ENCODE measurements at regions not wholly inside any gene's neighbourhood (a gene's known extent, or its start where the extent isn't known, plus 50 kb on each side); places are given as distances from the start of the nearest gene placed in this dataset.
A peak's percentile ranks its signal among the peaks of the same experiment; 100 is the strongest.

DNA sequence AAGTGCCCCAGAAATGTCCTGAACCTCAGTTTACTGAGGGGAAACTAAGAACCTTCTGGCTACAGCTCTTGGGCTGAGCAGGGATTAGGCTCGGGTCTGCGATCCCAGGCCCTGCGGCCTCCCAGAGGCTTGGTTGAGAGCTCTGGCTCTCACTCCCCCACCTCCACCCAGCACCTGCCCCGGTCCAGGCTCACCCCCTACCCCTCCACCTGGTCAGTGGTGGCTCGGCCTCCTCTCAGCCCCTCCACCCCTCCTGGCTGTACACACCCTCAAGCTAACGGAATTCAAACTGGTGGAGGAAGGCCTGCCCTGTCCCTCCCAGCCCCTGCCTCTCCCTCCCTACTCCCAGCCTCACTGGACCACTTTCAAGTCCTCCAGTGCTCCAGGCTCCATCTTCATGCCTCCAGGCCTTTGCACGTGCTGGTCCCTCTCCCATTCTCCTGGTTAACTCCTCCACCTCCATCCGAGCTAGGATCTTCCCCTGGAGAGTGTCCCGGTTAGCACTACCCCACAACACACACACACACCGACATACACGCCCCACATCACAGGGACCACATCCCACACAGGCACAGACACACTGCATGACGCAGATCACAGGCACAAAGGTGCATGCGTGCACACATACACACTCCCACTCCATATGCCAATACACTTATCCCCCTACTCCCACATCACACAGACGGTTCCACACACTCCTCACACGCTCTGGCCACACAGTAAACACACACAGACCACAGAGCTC, 130.9 kb downstream of the C9orf50 start (continued):
- peak; percentile 91 for TF ChIP-seq ZNF600 (tag by site-specific recombination; IDR thresholded peaks at IDR 0.05)
- no peak for TF ChIP-seq ZNF350 (tag by site-specific recombination; IDR thresholded peaks at IDR 0.05)
- TF ChIP-seq ZNF596 (tag by site-specific recombination; IDR thresholded peaks at IDR 0.05) = no peak
- no peak for TF ChIP-seq ZNF202 (tag by site-specific recombination; IDR thresholded peaks at IDR 0.05; ENCODE audit: borderline replicate concordance)
- no peak; the same call in 1 of the 2 replicates for TF ChIP-seq ZBTB8A (tag by site-specific recombination; IDR thresholded peaks at IDR 0.05)
- TF ChIP-seq ZNF639 (tag by site-specific recombination; IDR thresholded peaks at IDR 0.05) = peak; percentile 53; the same call in 1 of the 2 replicates
- no peak for TF ChIP-seq YY1 (tag by site-specific recombination; IDR thresholded peaks at IDR 0.05)
- TF ChIP-seq KLF9 (tag by site-specific recombination; IDR thresholded peaks at IDR 0.05; ENCODE audit: low read depth) = no peak
- TF ChIP-seq, protein P1, sequence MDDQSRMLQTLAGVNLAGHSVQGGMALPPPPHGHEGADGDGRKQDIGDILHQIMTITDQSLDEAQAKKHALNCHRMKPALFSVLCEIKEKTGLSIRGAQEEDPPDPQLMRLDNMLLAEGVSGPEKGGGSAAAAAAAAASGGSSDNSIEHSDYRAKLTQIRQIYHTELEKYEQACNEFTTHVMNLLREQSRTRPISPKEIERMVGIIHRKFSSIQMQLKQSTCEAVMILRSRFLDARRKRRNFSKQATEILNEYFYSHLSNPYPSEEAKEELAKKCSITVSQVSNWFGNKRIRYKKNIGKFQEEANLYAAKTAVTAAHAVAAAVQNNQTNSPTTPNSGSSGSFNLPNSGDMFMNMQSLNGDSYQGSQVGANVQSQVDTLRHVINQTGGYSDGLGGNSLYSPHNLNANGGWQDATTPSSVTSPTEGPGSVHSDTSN (CRISPR knock-in tag; IDR thresholded peaks at IDR 0.05) = no peak
- no peak for TF ChIP-seq ZNF37A (tag by site-specific recombination; IDR thresholded peaks at IDR 0.05)
- TF ChIP-seq, protein P2, sequence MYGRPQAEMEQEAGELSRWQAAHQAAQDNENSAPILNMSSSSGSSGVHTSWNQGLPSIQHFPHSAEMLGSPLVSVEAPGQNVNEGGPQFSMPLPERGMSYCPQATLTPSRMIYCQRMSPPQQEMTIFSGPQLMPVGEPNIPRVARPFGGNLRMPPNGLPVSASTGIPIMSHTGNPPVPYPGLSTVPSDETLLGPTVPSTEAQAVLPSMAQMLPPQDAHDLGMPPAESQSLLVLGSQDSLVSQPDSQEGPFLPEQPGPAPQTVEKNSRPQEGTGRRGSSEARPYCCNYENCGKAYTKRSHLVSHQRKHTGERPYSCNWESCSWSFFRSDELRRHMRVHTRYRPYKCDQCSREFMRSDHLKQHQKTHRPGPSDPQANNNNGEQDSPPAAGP (tag by site-specific recombination; IDR thresholded peaks at IDR 0.05) = peak; percentile 76; the same call in 1 of the 2 replicates
- peak; percentile 20; the same call in 1 of the 2 replicates for TF ChIP-seq IKZF3 (tag by site-specific recombination; IDR thresholded peaks at IDR 0.05)
- TF ChIP-seq ZNF623 (tag by site-specific recombination; IDR thresholded peaks at IDR 0.05) = peak; percentile 98
- TF ChIP-seq WT1 (tag by site-specific recombination; IDR thresholded peaks at IDR 0.05) = peak; percentile 30; the same call in 1 of the 2 replicates
- TF ChIP-seq ZNF677 (tag by site-specific recombination; IDR thresholded peaks at IDR 0.05) = no peak
- peak; percentile 6; the same call in 1 of the 2 replicates for TF ChIP-seq ZIC2 (tag by site-specific recombination; IDR thresholded peaks at IDR 0.05)
- TF ChIP-seq ZNF398 (tag by site-specific recombination; IDR thresholded peaks at IDR 0.05) = peak; percentile 57; the same call in 1 of the 2 replicates
- TF ChIP-seq ZNF544 (tag by site-specific recombination; IDR thresholded peaks at IDR 0.05) = no peak
- TF ChIP-seq, protein P3, sequence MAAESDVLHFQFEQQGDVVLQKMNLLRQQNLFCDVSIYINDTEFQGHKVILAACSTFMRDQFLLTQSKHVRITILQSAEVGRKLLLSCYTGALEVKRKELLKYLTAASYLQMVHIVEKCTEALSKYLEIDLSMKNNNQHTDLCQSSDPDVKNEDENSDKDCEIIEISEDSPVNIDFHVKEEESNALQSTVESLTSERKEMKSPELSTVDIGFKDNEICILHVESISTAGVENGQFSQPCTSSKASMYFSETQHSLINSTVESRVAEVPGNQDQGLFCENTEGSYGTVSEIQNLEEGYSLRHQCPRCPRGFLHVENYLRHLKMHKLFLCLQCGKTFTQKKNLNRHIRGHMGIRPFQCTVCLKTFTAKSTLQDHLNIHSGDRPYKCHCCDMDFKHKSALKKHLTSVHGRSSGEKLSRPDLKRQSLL (tag by site-specific recombination; IDR thresholded peaks at IDR 0.05) = peak; percentile 21; the same call in 1 of the 2 replicates
- TF ChIP-seq, protein P4, sequence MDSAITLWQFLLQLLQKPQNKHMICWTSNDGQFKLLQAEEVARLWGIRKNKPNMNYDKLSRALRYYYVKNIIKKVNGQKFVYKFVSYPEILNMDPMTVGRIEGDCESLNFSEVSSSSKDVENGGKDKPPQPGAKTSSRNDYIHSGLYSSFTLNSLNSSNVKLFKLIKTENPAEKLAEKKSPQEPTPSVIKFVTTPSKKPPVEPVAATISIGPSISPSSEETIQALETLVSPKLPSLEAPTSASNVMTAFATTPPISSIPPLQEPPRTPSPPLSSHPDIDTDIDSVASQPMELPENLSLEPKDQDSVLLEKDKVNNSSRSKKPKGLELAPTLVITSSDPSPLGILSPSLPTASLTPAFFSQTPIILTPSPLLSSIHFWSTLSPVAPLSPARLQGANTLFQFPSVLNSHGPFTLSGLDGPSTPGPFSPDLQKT (IDR thresholded peaks at IDR 0.05; ENCODE audit: borderline replicate concordance, low read depth, low read length) = no peak
- no peak for TF ChIP-seq ZNF529 (tag by site-specific recombination; IDR thresholded peaks at IDR 0.05; ENCODE audit: insufficient replicate concordance)
- TF ChIP-seq EGR2 (tag by site-specific recombination; IDR thresholded peaks at IDR 0.05; ENCODE audit: low read depth) = peak; percentile 97
- no peak for TF ChIP-seq ZNF776 (tag by site-specific recombination; IDR thresholded peaks at IDR 0.05; ENCODE audit: borderline replicate concordance)
- no peak for TF ChIP-seq ZBTB1 (tag by site-specific recombination; IDR thresholded peaks at IDR 0.05)
- no peak for TF ChIP-seq KLF16 (tag by site-specific recombination; IDR thresholded peaks at IDR 0.05)
- TF ChIP-seq ZFP69B (tag by site-specific recombination; IDR thresholded peaks at IDR 0.05) = 0 out of 2 replicates have a peak, but pooled peaks have one; percentile 58
- TF ChIP-seq, protein P5, sequence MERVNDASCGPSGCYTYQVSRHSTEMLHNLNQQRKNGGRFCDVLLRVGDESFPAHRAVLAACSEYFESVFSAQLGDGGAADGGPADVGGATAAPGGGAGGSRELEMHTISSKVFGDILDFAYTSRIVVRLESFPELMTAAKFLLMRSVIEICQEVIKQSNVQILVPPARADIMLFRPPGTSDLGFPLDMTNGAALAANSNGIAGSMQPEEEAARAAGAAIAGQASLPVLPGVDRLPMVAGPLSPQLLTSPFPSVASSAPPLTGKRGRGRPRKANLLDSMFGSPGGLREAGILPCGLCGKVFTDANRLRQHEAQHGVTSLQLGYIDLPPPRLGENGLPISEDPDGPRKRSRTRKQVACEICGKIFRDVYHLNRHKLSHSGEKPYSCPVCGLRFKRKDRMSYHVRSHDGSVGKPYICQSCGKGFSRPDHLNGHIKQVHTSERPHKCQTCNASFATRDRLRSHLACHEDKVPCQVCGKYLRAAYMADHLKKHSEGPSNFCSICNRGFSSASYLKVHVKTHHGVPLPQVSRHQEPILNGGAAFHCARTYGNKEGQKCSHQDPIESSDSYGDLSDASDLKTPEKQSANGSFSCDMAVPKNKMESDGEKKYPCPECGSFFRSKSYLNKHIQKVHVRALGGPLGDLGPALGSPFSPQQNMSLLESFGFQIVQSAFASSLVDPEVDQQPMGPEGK (tag by site-specific recombination; IDR thresholded peaks at IDR 0.05) = peak; percentile 21; the same call in 1 of the 2 replicates
- TF ChIP-seq ZNF514 (tag by site-specific recombination; IDR thresholded peaks at IDR 0.05) = no peak
- TF ChIP-seq GLIS2 (tag by site-specific recombination; IDR thresholded peaks at IDR 0.05) = peak; percentile 41; the same call in 1 of the 2 replicates
